ENCODE measurements at regions not wholly inside any gene's neighbourhood (a gene's known extent, or its start where the extent isn't known, plus 50 kb on each side); places are given as distances from the start of the nearest gene placed in this dataset.

GRCh38 chr13:40231751-40232150, 434.7 kb downstream of the FOXO1 start:
- Mint-ChIP-seq H3K36me3 (ENCODE audit: low read depth) (no peaks in the 10 kb centered on the region), H3K27me3 (ENCODE audit: insufficient read depth) (peaks cover 3% of the 10 kb centered on the region), H3K4me3 (no peak overlapping the region), H3K4me1 (ENCODE audit: low read depth) (no peaks in the 10 kb centered on the region; the same call in 1 of the 2 replicates), H3K27ac (no peak overlapping the region), H3K9me3 (no peaks in the 10 kb centered on the region; the same call in 1 of the 2 replicates)
- no peak for DNase-seq
- TF ChIP-seq CTCF (IDR thresholded peaks at IDR 0.05): no peak

DNA sequence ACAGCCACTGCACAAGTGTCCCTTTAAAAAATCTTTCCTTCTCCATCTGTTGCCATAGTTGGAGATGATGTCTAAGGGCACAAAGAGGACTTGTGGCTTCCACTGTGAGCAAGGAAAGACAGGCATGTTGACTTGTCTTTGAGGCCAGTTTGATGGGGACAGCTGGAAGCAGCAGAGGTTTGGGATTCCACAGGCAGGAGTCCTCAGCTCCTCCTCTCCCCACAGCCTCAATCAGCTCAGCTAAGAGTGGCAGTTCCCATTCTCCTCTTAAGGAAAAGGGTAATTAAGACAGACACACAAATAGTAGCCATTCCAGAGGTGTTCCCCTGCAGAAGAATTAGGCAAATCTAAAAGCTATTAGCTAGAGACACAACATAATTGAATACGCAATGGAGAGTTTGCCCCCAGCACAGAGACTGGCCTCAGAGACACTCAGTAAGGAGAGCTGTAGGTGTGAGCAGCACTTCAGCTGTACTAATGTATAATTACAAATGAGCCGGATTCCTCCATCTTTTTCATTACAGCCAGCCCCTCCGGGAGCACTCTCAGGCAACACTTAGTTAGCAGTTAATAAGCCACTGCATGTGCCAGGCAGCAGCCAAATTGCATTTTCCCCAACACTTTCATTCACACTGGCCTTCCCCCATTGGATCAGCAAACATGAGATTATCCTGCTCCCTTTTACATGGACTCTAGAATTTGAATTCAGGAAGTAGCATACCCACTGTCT, 434.0 kb downstream of the FOXO1 start:
- Mint-ChIP-seq H3K27ac (no peak overlapping the region), H3K27me3 (ENCODE audit: insufficient read depth) (peaks cover 3% of the 10 kb centered on the region), H3K4me3 (no peak overlapping the region), H3K36me3 (ENCODE audit: low read depth) (no peaks in the 10 kb centered on the region), H3K4me1 (ENCODE audit: low read depth) (no peaks in the 10 kb centered on the region; the same call in 1 of the 2 replicates), H3K9me3 (no peaks in the 10 kb centered on the region; the same call in 1 of the 2 replicates)
- no peak for TF ChIP-seq CTCF (IDR thresholded peaks at IDR 0.05)
- DNase-seq: no peak

- no peak for TF ChIP-seq CTCF (IDR thresholded peaks at IDR 0.05)
- Mint-ChIP-seq H3K27ac (no peak overlapping the region), H3K4me1 (ENCODE audit: low read depth) (no peaks in the 10 kb centered on the region; the same call in 1 of the 2 replicates), H3K9me3 (no peaks in the 10 kb centered on the region; the same call in 1 of the 2 replicates), H3K4me3 (no peak overlapping the region), H3K27me3 (ENCODE audit: insufficient read depth) (peaks cover 3% of the 10 kb centered on the region), H3K36me3 (ENCODE audit: low read depth) (no peaks in the 10 kb centered on the region)
- no peak for DNase-seq
Measured at GRCh38 chr13:40233731-40234195, 432.7 kb downstream of the FOXO1 start.

GRCh38 chr13:40235160-40235796, 431.2 kb downstream of the FOXO1 start:
- no peak for TF ChIP-seq CTCF (IDR thresholded peaks at IDR 0.05)
- peaks cover 3% of the 10 kb centered on the region for H3K27me3 Mint-ChIP-seq (ENCODE audit: insufficient read depth)
- no peak overlapping the region for H3K4me3 Mint-ChIP-seq
- no peaks in the 10 kb centered on the region; the same call in 1 of the 2 replicates for H3K4me1 Mint-ChIP-seq (ENCODE audit: low read depth)
- no peaks in the 10 kb centered on the region; the same call in 1 of the 2 replicates for H3K9me3 Mint-ChIP-seq
- no peak overlapping the region for H3K27ac Mint-ChIP-seq
- no peak for DNase-seq
- H3K36me3 Mint-ChIP-seq (ENCODE audit: low read depth): no peaks in the 10 kb centered on the region

GRCh38 chr13:40236566-40237168, 429.8 kb downstream of the FOXO1 start:
- Mint-ChIP-seq H3K27ac (no peak overlapping the region), H3K27me3 (ENCODE audit: insufficient read depth) (peaks cover 3% of the 10 kb centered on the region), H3K4me1 (ENCODE audit: low read depth) (no peaks in the 10 kb centered on the region), H3K4me3 (no peak overlapping the region), H3K9me3 (no peaks in the 10 kb centered on the region; the same call in 1 of the 2 replicates), H3K36me3 (ENCODE audit: low read depth) (no peaks in the 10 kb centered on the region)
- TF ChIP-seq CTCF (IDR thresholded peaks at IDR 0.05): no peak
- DNase-seq: no peak

Data from HFFc6 (cell line).